Stimulated activated CD8-positive, alpha-beta memory T cell treated with anti-CD3 and anti-CD28 coated beads, Interleukin-12 subunit alpha, Interleukin-12 subunit beta, amount 100 ng/mL, for 4 hours (primary cell): ENCODE measurements at regions not wholly inside any gene's neighbourhood (a gene's known extent, or its start where the extent isn't known, plus 50 kb on each side); places are given as distances from the start of the nearest gene placed in this dataset.
"Not testable (repeated sequence)": the region's sequence is repeated elsewhere in the genome, so short reads cannot be mapped to it uniquely, and the experiment has no call there.

Experiments
- DNase-seq: peaks from one replicate; pipeline ENCODE4 v3.0.0-alpha.2; 2020; ENCODE audit warnings: low read depth

GRCh38 chr15:77896147-77897112, 181.1 kb downstream of the TBC1D2B start:
- DNase-seq: not testable (repeated sequence)

- no peak for DNase-seq
Observed at GRCh38 chr15:77895742-77896141, 181.8 kb downstream of the TBC1D2B start.

- DNase-seq: not testable (repeated sequence)
Observed at GRCh38 chr15:77895145-77895544, 182.4 kb downstream of the TBC1D2B start.

GRCh38 chr15:77893671-77894640, 183.6 kb downstream of the TBC1D2B start:
- not testable (repeated sequence) for DNase-seq

DNA sequence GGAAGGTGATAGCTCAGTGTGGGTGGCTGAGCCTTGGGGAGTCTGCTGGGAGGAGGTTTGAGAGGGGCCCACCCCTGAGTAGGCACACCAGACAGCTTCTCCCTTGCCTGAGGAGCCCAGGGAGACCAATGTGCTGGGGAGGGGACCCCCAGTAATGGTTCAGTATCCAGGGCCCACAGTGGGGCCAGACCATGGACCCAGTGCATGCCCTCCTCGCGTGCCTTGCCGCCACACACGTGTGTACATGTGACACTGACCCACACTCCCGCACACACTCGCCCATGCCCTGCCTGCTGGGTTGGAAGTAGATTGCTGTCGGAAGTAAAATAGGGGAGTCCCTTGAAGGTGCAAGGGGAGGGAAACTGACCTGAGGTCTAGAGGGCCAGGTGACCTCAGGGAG, 184.3 kb downstream of the TBC1D2B start:
- not testable (repeated sequence) for DNase-seq

DNA sequence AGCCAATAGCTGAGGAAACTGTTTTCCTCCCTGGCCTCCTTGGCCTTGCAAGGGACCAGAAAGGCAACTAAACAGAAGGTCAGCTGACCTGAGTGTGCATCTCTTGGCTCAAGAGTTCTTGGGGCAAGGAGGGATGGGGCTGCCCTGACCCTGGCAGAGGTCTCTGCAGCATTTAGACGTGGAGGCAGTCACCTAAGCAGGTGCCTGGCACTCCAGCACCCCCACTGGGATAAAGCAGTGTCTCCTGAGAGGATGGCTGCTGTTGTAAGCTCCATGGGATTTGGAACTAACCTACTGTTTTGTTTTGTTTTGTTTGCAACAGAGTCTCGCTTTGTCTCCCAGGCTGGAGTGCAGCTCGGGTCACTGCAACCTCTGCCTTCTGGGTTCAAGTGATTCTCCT, 185.2 kb downstream of the TBC1D2B start:
- no peak for DNase-seq

DNA sequence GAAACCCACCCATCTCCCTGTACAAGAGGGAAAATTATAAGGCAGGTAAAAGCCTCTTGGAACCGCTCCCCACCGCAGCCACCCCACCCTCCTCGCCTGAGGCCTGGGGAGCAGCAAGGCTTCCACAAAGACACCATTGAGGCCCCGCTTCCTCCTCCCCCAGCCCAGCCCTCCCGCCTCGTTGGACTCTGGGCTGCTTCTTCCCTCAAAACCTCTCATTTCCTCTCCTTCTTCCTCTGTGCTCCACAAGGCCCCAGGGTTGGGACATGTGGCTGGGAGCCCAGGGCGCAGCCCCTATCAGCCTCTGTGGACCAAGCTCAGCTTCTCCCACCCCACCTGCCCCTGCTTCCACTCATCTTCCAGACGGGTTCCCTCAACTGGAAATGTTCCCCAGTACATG, 185.6 kb downstream of the TBC1D2B start:
- DNase-seq: not testable (repeated sequence)

DNA sequence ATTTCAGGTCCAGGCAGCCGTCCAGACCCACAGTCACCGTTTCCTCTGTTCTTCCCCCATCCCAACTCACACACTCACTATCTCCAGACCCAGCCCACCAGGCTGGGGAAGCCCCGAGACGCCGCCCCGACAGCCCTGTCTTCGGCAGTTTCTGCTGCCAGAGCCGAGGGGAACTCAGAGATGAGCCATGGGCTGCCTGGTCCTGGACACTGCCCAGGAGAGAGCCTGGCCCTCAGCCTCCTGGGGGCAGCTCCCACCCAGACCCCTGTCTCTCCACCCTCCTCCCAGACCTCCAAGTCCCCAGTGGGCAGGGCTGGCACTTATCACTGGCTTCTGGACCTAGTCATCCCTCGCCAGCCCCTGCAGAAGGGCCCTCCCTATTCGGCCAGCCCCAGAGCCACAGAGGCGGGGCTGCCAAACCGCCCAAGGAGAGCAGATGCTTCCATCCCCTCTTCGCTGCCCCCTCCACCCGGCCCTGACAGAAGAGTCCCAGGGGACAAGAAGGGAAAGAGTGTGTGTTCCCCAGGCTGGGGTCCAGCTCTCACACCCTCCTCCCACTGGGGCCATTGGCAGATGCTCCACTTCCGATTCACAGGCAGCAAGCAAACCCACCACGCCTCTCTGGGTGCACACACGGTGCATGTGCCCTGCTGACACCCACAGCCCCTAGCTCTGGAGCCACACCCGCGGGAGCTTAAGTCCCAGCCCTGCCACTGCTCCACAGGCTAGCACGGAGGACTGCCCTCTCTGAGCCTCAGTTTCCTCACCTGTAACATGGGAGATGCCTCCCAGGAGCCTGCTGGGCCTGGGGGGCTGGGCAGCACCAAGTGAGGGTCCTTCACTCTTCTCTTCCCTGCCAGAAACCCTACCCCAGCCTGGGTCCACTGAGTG, 186.4 kb downstream of the TBC1D2B start:
- not testable (repeated sequence) for DNase-seq

DNA sequence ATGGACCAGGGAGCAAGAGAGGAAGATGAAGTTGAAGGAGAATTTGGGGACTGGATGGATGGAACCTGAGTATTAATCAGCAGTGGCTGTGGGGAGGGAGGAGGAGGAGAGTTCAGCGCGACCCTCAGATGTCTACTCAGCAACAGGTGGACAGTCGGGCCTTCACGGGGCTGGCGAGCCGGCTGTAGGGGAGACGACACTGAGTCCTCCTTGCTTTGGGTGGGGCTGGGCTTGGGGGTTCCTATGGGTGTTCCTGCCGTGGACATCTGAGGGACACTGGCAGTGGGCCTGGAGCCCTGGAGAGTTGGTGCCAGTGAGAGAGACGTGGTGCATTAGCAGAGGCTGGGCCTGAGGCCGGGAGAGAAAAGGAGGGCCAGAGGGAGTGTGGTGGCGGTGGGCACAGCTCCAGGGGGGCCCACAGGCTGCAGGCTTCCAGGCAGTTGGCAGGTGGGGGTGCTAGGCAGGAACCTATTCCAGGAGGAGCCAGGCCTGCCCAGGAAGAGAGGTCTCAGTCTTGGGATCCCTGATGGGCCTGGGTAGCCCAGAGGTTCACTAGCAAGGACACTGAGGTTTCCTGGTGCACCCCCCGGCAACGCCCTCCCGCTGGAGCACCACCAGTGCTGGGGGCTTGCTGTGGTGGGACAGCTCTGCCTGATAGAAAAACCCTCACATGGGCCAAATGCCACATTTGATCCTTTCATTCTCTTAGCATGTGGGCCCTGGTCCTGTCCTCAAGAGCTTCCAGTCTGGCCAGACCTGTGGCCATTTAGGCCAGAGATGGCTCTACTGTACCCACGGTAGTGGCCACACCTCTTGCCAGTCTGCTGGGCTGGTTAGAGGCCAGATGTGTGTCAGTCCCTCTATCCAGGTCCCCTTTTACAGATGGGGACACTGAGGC, 187.4 kb downstream of the TBC1D2B start:
- not testable (repeated sequence) for DNase-seq

DNA sequence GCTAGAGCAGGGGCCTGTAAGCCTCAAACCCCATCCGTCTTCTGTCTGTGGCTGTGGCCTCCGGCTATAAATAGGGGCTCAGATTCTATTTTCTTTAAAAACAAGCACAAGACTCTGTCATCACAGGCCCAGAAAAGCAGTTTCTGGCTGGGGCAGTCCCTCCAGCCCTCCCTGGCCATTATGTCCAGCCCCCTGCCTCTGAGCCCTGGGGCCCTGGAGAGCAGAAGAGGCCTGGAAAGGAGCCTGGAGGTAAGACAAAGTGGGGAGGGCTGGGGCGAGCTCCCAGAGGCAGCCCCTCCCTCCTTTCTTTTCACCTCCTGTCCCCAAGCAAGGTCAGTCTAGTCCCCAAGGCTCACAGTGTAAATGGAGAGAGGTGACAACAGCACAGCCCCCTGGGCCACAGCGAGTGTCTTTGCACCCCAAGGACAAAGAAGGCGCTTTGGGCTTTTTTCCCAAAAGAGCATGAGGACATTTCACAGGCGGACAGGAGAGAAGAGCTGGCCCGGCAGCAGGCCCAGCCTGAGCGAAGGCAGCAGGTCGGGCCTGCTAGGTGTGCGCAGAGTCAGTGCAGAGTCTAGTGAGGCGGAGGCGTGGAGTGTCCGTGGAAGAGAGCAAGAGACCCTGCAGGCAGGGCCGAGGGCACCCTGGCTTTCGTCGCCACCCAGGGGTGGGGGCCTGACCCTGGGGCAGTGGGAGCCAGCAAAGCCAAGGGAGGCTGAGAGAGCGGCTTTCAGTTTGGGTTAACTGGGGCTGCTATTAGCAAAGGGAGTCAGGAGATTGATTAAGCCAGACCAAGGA, 188.3 kb downstream of the TBC1D2B start:
- DNase-seq: no peak

DNA sequence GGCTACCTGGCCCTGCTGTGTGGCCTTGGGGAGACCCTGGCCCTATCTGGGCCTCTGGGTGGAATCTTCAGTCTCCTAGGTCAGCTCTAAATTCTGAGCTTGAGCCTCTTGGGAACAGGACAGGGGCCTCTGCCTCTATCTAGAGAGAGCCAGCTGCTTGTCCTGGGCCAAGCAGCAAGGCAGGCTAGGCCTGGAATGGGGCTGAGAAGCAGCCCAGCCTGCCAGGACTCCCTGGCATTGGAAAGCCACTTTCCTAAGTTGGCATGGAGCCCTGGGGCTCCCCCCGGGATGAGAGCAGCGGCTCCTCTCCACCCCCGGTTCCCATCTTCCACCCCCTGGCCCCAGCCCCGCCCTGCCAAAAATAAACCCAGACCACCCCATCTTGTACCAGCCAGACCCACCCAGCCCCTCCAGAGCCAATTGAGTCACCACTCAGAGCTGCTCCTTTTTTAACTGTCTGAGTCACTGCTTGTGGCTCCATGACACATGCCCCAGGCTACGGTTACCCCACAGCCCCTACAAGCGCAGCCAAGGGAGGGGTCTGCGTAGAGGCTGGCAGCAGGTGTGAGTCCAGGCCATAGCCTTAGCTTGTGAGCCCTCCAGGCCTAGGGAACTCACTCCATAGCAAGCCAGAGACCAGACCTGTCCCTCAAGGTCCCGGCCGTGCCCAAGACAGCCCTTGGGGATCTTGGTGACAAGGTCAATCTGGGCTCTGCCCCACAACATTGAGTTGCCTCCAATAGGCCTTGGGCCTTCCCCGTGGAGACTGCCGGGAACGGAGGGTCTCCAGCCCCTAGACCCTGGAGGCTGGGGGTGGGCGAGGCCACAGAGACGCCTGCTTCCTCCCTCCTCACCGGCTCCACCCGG, 189.7 kb downstream of the TBC1D2B start:
- DNase-seq: not testable (repeated sequence)

- no peak for DNase-seq
Observed at GRCh38 chr15:77886805-77887448, 190.6 kb downstream of the TBC1D2B start.

DNA sequence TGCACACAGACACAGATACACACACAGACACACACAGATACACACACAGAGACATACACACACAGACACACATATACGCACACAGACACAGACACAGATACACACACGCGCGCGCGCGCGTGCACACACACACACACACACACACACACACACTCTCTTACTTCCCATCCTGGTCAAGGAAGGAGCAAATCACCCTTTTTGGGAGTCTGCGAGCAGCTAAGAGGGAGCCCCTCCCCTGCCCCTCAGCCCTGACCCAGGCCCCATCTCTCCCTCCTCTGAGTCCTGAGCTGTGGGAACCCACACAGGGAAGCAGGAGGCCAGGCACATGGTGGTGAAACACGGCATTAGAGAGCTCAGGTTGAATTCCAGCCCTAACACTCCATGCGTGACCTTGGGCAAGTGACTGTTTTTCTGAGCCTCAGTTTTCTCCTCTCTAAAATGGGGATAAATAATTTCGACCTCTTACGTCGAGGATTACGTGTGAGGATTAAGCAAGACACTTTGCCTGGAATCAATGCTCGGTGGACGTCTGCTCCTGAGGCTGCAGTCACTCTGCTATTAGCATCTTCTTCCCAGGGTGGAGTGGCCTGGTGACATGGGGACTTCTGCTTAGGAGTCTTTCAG, 191.5 kb downstream of the TBC1D2B start:
- not testable (repeated sequence) for DNase-seq

- DNase-seq: not testable (repeated sequence)
Observed at GRCh38 chr15:77883012-77883411, 194.5 kb downstream of the TBC1D2B start.

DNA sequence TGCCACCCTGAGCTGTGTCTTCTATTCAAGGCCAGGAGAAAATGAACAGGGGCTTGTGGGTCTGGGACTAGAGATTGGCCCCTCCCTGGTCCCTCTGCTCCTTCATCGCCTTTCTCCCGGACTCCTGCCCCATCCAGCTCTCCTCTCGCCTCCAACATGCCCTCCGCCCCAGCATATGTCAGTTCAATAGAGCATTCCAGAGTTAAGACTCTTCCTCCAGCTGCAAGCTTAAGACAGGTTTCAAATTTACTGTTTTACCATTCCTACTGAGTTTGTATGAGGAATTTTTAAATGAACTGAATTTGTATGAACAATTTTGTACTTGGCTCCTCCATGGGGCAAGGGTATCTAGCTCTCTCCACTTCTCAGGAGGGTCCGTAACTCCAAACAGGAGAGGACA, 195.6 kb downstream of the TBC1D2B start:
- no peak for DNase-seq

DNA sequence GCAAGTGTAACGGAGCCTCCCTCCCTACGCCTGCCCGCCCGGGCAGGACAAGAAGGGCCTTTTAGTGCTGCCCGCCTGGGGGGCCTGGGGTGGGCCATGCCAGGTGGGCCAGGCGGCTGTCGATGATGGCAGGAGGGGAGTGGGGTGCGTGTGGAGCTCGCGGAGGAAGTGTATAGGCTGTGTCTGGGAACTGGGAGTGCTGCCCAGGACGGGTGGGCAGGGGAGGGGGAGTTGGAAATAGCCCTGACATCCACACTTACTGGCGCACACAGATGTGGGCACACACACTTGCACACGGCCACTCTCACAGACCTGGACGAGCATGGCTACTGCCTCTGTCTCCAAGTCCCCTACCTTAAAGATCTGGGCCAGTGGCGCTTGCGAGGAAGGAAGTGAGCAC, 196.0 kb downstream of the TBC1D2B start:
- DNase-seq: not testable (repeated sequence)

DNA sequence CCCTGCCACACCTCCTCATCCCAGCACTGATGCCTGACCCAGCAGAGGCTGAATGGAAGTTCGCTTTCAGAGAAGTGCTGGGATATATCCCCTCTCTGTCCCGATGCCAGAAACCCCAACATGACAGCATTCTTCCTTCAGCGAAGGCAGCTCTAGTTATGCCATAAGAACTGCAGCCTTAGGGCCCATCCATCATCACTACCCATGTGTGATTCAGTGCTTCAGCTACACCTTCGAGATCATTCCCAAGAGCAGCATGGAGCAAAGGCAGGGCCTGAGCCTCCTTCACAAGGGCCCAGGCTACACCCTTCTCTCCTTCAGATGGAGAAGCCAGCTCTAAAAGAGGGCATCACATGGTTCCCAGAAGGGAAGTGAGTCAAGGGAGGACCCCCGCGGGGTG, 198.0 kb downstream of the TBC1D2B start:
- DNase-seq: not testable (repeated sequence)
